Parathyroid adenoma (tissue), 2 donors: ENCODE measurements at regions not wholly inside any gene's neighbourhood (a gene's known extent, or its start where the extent isn't known, plus 50 kb on each side); places are given as distances from the start of the nearest gene placed in this dataset.

Source experiments
- H2AFZ ChIP-seq: fragments of 300-600 bp; sonication (generic); one replicate; pipeline ENCODE4 v1.7.0; 2017; ENCODE audit warnings: antibody characterized with exemption, mild to moderate bottlenecking
- H3K27ac ChIP-seq: fragments of 300-600 bp; sonication (generic); one replicate; pipeline ENCODE4 v1.7.0; 2017
- H3K27me3 ChIP-seq: fragments of 300-600 bp; sonication (generic); one replicate; pipeline ENCODE4 v1.7.0; 2017; ENCODE audit warnings: low read length; ENCODE audit not compliant: control insufficient read depth, insufficient read depth
- H3K36me3 ChIP-seq: fragments of 300-600 bp; sonication (generic); one replicate; pipeline ENCODE4 v1.7.0; 2017; ENCODE audit warnings: low read length; ENCODE audit not compliant: control insufficient read depth, insufficient read depth
- H3K4me1 ChIP-seq: fragments of 300-600 bp; sonication (generic); one replicate; pipeline ENCODE4 v1.7.0; 2017; ENCODE audit warnings: control low read depth
- H3K4me2 ChIP-seq: fragments of 300-600 bp; sonication (generic); one replicate; pipeline ENCODE4 v1.7.0; 2017; ENCODE audit warnings: low read length
- H3K4me3 ChIP-seq: fragments of 300-600 bp; sonication (generic); one replicate; pipeline ENCODE4 v1.7.0; 2017; ENCODE audit warnings: low read depth, low read length
- H3K79me2 ChIP-seq: fragments of 300-600 bp; sonication (generic); one replicate; pipeline ENCODE4 v1.7.0; 2017; ENCODE audit warnings: control low read depth
- H3K9ac ChIP-seq: fragments of 300-600 bp; sonication (generic); one replicate; pipeline ENCODE4 v1.7.0; 2017; ENCODE audit warnings: mild to moderate bottlenecking
- H3K9me3 ChIP-seq: fragments of 300-600 bp; sonication (generic); one replicate; pipeline ENCODE4 v1.7.0; 2017; ENCODE audit warnings: low read length; ENCODE audit not compliant: control insufficient read depth
- TF ChIP-seq, protein P1 (sequence below): fragments of 300-600 bp; sonication (generic); IDR thresholded peaks from one replicate; pipeline ENCODE4 v1.7.0; 2017; ENCODE audit warnings: antibody characterized with exemption, mild to moderate bottlenecking
- donor health status: primary hyperparathyroidism.

DNA sequence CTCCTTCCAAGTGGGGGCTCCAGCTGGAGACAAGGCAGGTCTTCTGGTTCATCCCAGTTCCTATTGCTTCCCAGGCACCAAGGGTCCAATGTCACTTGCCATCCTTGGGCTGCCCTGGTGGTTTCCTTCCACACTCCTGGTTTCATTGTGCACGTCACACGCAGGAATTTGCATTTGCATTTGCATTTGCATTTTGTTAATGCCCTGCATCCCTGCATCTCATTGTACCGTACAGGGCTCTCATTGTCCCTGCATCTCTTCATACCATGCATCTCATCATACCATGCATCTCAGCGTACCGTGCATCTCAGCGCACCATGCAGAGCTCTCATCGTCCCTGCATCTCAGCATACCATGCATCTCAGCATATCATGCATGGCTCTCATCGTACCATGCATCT lies 112.2 kb upstream of the SYT13 start:
- Histone ChIP-seq H3K27me3 (no peaks in the 10 kb centered on the region), H3K36me3 (no peaks in the 10 kb centered on the region), H3K4me1 (no peaks in the 10 kb centered on the region), H3K4me3 (no peak overlapping the region), H3K9me3 (no peaks in the 10 kb centered on the region), H2AFZ (no peak overlapping the region), H3K9ac (no peak overlapping the region), H3K4me2 (no peak overlapping the region), H3K27ac (no peak overlapping the region), H3K79me2 (no peaks in the 10 kb centered on the region)
- TF ChIP-seq, protein P1, sequence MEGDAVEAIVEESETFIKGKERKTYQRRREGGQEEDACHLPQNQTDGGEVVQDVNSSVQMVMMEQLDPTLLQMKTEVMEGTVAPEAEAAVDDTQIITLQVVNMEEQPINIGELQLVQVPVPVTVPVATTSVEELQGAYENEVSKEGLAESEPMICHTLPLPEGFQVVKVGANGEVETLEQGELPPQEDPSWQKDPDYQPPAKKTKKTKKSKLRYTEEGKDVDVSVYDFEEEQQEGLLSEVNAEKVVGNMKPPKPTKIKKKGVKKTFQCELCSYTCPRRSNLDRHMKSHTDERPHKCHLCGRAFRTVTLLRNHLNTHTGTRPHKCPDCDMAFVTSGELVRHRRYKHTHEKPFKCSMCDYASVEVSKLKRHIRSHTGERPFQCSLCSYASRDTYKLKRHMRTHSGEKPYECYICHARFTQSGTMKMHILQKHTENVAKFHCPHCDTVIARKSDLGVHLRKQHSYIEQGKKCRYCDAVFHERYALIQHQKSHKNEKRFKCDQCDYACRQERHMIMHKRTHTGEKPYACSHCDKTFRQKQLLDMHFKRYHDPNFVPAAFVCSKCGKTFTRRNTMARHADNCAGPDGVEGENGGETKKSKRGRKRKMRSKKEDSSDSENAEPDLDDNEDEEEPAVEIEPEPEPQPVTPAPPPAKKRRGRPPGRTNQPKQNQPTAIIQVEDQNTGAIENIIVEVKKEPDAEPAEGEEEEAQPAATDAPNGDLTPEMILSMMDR, result no peak

DNA sequence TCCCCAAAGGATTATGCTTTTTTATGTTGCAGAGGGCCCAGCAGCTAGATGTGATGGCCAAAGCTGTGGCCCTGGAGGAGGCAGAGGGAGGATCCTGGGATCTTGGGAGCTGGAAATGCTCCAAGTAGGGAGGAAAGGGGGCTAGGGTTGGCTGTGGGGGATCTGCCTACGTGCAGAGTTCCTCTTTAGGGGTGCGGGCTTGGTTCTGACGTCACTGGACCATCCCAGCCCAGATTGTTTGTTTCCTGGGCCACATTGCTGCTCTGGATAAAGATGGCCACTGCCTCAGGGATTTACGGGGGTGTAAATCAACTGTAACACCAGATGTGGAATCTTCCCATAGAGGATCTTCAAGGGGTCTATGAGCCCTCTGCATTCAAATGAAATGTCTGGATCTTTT lies 110.3 kb upstream of the SYT13 start:
- H3K4me1 ChIP-seq, result no peaks in the 10 kb centered on the region
- no peaks in the 10 kb centered on the region for H3K36me3 ChIP-seq
- no peaks in the 10 kb centered on the region for H3K79me2 ChIP-seq
- H3K4me3 ChIP-seq, result no peak overlapping the region
- no peaks in the 10 kb centered on the region for H3K9me3 ChIP-seq
- TF ChIP-seq, protein P1, result no peak
- no peak overlapping the region for H2AFZ ChIP-seq
- H3K27ac ChIP-seq, result no peak overlapping the region
- H3K4me2 ChIP-seq, result no peak overlapping the region
- H3K9ac ChIP-seq, result no peak overlapping the region
- H3K27me3 ChIP-seq, result no peaks in the 10 kb centered on the region

DNA sequence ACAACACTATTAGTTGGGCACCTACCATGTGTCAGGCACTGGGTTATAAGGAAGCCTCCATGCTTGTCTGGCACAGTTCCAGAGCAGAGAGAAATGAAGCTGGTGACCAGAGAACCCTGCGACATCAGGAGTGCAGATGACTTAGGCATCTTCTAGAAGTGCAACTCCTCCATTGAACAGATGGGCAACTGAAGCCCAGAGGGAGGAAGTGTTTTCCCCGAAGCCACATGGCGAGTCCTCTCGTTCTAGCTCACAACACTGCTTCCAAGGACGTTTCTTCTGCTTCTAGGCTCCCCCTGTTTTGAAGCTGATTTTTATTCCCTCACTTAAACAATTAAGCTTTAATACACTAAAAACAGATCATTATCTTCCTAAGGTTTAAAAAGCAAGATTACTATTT lies 109.8 kb upstream of the SYT13 start:
- H3K4me3 ChIP-seq, result no peak overlapping the region
- H3K27me3 ChIP-seq, result no peaks in the 10 kb centered on the region
- H3K27ac ChIP-seq, result no peak overlapping the region
- H3K36me3 ChIP-seq, result no peaks in the 10 kb centered on the region
- no peak overlapping the region for H3K9ac ChIP-seq
- no peak overlapping the region for H3K4me2 ChIP-seq
- H3K9me3 ChIP-seq, result no peaks in the 10 kb centered on the region
- H3K79me2 ChIP-seq, result no peaks in the 10 kb centered on the region
- H2AFZ ChIP-seq, result no peak overlapping the region
- H3K4me1 ChIP-seq, result no peaks in the 10 kb centered on the region
- TF ChIP-seq, protein P1, result no peak

DNA sequence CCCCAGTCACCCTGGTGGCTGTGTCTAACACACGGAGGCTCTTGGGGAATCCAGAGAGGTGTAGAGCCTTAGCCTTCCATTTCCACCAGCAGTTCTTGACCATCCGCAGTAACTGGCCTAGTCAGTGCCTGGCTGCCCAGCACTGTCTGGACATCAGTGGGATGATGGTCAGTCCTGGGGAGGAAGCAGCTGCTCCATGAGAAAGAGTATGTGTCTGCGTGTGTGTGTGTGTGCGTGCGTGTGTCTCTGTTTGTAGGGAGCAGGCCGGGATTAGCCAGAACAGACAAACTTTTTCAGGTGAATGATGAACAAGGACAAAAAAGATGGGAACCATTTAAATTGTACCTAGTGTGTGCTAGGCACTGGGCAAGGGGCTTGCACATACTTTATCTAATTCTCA lies 109.3 kb upstream of the SYT13 start:
- Histone ChIP-seq H3K9ac (no peak overlapping the region), H3K79me2 (no peaks in the 10 kb centered on the region), H3K9me3 (no peaks in the 10 kb centered on the region), H3K4me2 (no peak overlapping the region), H2AFZ (no peak overlapping the region), H3K27ac (no peak overlapping the region), H3K4me1 (no peaks in the 10 kb centered on the region), H3K4me3 (no peak overlapping the region), H3K27me3 (no peaks in the 10 kb centered on the region), H3K36me3 (no peaks in the 10 kb centered on the region)
- TF ChIP-seq, protein P1, result no peak

DNA sequence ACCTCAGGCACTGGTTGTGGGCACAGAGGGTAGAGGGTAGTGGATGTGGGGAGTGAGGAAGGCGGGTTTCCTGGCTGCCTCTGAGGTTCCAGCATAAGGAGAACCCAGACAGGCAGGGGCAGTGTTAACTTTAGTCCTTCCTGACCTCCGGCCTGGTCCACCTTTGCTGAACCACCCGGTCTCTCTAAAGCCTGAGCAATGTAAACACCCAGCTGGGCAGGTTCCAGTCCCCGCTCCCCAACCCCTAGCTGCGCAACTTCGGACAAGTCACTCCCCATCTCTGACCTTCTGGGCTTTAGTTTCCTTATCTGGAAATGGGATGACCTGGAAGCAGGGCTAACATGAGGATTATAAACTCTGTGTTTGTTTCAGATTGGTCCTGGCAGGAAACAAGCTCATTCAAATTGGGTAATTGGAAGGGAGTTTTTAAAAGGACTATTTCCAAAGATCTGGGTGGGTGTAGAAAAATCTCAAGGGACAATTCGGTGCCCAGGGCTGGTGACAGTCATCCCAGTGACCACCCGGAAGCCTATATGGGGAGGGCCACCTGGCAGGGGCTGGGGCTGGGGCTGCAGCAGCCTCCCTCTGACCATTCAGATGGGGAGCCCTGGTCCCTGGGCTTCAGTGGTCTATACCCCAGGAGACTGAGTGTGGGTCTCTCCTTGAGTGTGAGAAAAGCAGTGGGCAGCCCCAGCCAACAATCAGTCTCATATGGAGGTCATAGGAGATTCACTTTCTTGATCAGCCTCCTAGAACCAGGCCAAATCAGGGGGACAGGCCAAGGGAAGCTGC lies 108.3 kb upstream of the SYT13 start:
- H3K4me3 ChIP-seq, result no peak overlapping the region
- no peak overlapping the region for H3K4me2 ChIP-seq
- H3K9ac ChIP-seq, result no peak overlapping the region
- H2AFZ ChIP-seq, result no peak overlapping the region
- H3K9me3 ChIP-seq, result no peaks in the 10 kb centered on the region
- no peaks in the 10 kb centered on the region for H3K4me1 ChIP-seq
- H3K27ac ChIP-seq, result no peak overlapping the region
- TF ChIP-seq, protein P1, result no peak
- H3K36me3 ChIP-seq, result no peaks in the 10 kb centered on the region
- no peaks in the 10 kb centered on the region for H3K79me2 ChIP-seq
- H3K27me3 ChIP-seq, result no peaks in the 10 kb centered on the region
